ENCODE measurements at regions not wholly inside any gene's neighbourhood (a gene's known extent, or its start where the extent isn't known, plus 50 kb on each side); places are given as distances from the start of the nearest gene placed in this dataset.

DNA sequence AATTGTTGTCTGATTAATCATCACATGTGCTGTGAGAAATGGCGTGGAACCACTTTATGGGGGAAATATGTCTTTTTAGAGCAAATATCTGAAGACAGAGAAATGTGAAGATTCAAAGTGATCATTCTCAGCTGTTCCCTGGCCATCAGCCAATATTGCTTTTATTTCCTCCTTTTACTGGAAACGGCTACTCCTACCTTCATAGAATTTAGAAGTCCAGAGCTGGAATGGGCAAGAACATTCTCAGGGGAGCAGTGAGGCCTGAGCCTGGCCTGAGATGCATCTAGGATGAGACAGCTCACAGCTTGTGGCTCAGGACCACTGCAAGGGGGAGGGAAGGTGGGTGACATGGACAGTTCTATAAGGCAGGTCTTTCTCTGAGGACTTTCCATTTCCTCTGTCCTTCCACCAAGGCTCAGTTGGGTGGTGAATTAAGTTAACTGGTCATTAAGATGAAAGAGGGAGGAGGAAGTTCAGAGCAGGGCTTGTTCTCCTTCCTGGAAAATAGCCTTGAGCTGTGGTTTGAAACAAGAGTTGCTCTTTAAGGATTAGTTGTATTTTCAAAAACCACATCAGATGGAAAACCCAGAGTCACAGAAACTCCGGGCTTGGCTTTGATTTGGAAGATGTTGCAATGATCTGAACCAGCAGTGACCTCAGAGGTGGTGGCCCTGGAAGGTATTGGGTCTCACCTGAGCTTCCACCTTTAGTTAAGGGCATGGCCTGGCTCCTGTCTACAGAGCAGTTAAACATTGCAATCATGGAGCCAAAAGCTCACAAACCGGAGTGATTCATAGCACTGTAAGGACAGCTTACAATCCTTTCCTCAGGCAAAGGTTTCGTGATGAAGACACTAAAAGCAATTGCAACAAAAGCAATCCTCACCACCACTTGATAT lies 144.3 kb downstream of the VAPA start:
- H2BK5ac ChIP-seq (ENCODE audit: insufficient read length, low read length): no peak overlapping the region
- H3K4me1 Mint-ChIP-seq: peaks cover 26 to 28% of the 10 kb centered on the region in 2 experiments
- no peaks in the 10 kb centered on the region for H3K36me3 Mint-ChIP-seq (ENCODE audit: insufficient read depth in 1 of 3, low read depth in 3 of 3)
- no peak overlapping the region for H3K56ac ChIP-seq (ENCODE audit: insufficient read length, low read depth, low read length)
- H3K9me3 Mint-ChIP-seq: no peaks in the 10 kb centered on the region; a peak in 1 of 5 replicates
- no peak overlapping the region for H4K91ac ChIP-seq (ENCODE audit: insufficient read length, low read depth, low read length)
- H4K5ac ChIP-seq (ENCODE audit: insufficient read length, low read depth, low read length): no peak overlapping the region
- peaks cover 2% of the 10 kb centered on the region for H3K23me2 ChIP-seq (ENCODE audit: insufficient read length, low read depth, low read length, poor library complexity, severe bottlenecking)
- no peak overlapping the region for H2BK15ac ChIP-seq (ENCODE audit: low read depth, low read length)
- H3K27ac ChIP-seq (ENCODE audit: insufficient read length, low read depth, low read length): no peak overlapping the region
- no peak overlapping the region for H3K14ac ChIP-seq (ENCODE audit: insufficient read depth, low read length)
- H3K27ac Mint-ChIP-seq: peak overlapping the region in 1 of 3 experiments; percentile 80; a peak in 1 of 7 replicates
- H3K9me3 ChIP-seq (ENCODE audit: control insufficient read depth, low read depth, low read length): no peaks in the 10 kb centered on the region
- H3K18ac ChIP-seq (ENCODE audit: insufficient read length, low read depth, low read length): no peak overlapping the region
- no peak overlapping the region for H2AFZ ChIP-seq (ENCODE audit: low read length)
- no peak overlapping the region for H3K4me2 ChIP-seq (ENCODE audit: insufficient read depth, insufficient read length, low read length)
- H3K4ac ChIP-seq (ENCODE audit: low read depth, low read length): no peak overlapping the region
- no peaks in the 10 kb centered on the region for H3K79me2 ChIP-seq (ENCODE audit: insufficient read depth, low read length)
- H4K8ac ChIP-seq (replicated peaks; ENCODE audit: insufficient read length, low read depth, low read length): no peak overlapping the region
- H2AK5ac ChIP-seq (ENCODE audit: insufficient read length, low read length): no peak overlapping the region
- H2BK20ac ChIP-seq (ENCODE audit: low read depth, low read length, poor library complexity, severe bottlenecking): no peak overlapping the region
- no peak overlapping the region for H3K9ac ChIP-seq (ENCODE audit: extremely low read depth, insufficient read length, low read length)
- WGBS (ENCODE audit: extremely low coverage, insufficient read length, low lambda C conversion rate): no CpG with 5 or more reads among the region's 5 CpGs
- H3K4me1 ChIP-seq (ENCODE audit: insufficient read depth, low read length): no peaks in the 10 kb centered on the region
- no peaks in the 10 kb centered on the region for H4K20me1 ChIP-seq (ENCODE audit: control insufficient read depth, insufficient read depth, insufficient read length)
- H3K27me3 Mint-ChIP-seq (ENCODE audit: low read depth): peaks cover 4% of the 10 kb centered on the region
- DNase-seq: no peak
- no peak overlapping the region for H3T11ph ChIP-seq (ENCODE audit: low read length)
- H3K79me1 ChIP-seq (ENCODE audit: insufficient read depth, low read depth, low read length, poor library complexity, severe bottlenecking): no peaks in the 10 kb centered on the region
- H3K23ac ChIP-seq (ENCODE audit: insufficient read length, low read depth, low read length): no peak overlapping the region
- no peak overlapping the region for H2BK12ac ChIP-seq (ENCODE audit: insufficient read length, low read depth, low read length)
- no peaks in the 10 kb centered on the region for H3K27me3 ChIP-seq (ENCODE audit: insufficient read depth, low read length)
- TF ChIP-seq, protein P1, sequence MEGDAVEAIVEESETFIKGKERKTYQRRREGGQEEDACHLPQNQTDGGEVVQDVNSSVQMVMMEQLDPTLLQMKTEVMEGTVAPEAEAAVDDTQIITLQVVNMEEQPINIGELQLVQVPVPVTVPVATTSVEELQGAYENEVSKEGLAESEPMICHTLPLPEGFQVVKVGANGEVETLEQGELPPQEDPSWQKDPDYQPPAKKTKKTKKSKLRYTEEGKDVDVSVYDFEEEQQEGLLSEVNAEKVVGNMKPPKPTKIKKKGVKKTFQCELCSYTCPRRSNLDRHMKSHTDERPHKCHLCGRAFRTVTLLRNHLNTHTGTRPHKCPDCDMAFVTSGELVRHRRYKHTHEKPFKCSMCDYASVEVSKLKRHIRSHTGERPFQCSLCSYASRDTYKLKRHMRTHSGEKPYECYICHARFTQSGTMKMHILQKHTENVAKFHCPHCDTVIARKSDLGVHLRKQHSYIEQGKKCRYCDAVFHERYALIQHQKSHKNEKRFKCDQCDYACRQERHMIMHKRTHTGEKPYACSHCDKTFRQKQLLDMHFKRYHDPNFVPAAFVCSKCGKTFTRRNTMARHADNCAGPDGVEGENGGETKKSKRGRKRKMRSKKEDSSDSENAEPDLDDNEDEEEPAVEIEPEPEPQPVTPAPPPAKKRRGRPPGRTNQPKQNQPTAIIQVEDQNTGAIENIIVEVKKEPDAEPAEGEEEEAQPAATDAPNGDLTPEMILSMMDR (conservative IDR thresholded peaks at IDR 0.05): no peak
- no peak overlapping the region for H3K4me3 Mint-ChIP-seq
- no peak overlapping the region for H2BK120ac ChIP-seq (ENCODE audit: low read depth, low read length, poor library complexity, severe bottlenecking)

Measured in H9 (cell line).